ENCODE measurements at regions not wholly inside any gene's neighbourhood (a gene's known extent, or its start where the extent isn't known, plus 50 kb on each side); places are given as distances from the start of the nearest gene placed in this dataset.
A peak's percentile ranks its signal among the peaks of the same experiment; 100 is the strongest.

DNA sequence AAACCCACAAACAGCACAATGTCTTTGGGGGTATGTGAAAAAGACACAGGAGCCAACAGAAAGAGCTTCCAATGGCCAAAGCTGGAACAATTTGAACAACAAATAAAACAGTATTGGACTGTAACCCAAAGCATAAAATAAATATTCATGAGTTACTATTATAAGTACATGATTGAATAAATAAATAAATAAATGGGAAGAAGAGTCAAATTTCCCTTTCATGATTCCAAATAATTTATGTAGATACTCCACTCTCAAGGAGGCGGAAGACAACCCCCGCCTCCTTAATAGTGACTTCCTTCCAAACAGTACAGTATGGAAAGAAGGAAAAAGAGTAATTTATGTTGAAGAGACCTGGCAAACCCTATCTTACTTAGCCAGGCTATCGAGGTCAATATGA is 124.4 kb upstream of the P2RY1 start:
- DNase-seq = no peak

DNA sequence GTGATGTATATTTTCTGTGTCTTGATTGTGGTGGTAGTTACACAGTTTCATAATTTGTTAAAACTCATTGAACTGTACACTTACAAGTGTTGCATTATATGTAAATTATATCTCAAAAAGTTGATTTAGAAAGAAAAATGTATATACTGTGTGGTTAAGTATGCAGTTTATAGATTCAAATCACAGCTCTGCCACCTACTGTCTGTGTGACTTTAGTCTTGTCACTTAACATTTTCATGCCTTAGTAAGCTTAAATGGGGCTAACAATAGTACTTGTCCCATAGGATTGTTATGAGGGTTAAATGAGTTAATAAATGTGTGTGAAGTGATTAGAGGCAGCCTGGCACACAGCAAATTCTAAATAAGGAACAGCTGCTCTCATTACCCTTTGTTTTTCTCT is 120.9 kb upstream of the P2RY1 start:
- DNase-seq = no peak

DNA sequence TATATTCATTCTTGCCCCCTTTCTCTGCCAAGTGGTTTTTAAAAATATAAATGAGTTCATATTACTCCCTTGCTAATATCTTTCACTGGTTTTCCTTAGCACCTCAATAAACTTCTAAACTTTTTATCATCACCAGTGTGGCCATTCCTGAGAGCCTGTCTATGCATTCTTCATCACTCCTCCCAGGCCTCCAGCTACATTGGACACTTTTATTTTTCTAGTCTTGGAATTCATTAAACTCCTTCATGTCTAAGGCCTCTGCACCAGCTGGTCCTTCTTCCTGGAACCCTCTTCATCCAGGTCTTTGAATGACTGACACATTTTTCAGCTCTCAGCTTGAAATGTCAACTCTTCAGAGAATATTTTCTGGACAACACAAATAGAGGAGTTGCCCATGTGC is 120.4 kb upstream of the P2RY1 start:
- no peak for DNase-seq

DNA sequence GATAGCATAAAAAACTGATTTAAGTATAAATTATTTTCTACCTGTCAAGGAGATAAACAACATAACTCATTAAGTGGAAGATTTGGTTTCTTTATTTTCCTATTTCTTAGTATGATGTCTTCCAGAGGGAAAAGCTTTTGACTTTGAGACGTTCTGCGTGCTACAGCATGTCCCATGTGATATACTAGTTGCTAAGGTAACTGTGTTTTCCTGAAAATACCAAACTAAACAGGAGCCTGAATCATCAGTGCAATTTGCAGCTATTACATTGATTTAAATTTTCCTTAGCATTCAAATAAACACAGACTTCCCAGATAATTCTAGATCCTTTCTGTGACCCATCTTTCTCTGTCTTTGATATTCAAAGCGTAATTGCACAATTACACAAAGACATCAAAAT is 117.7 kb upstream of the P2RY1 start:
- DNase-seq = peak in 1 of 56 donors; percentile 2

DNA sequence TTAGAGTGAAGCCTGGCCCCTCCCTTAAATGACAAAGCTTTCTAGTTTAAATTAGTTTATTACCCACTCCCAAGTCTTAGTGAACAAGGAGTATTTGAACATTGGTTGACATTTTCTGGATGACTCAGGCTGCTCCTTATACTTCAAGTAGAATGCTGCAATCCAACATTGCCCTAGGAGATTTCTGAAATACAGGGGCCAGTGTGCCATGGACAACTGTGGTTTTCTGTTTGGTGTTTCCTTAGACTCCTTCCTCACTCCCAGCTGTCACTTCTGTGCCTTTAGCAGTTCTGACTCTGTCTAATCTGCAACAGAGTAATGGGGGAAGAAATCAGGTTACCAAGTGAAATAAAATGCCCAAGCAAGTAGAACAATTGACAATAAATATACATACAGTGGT is 116.1 kb upstream of the P2RY1 start:
- no peak for DNase-seq

DNA sequence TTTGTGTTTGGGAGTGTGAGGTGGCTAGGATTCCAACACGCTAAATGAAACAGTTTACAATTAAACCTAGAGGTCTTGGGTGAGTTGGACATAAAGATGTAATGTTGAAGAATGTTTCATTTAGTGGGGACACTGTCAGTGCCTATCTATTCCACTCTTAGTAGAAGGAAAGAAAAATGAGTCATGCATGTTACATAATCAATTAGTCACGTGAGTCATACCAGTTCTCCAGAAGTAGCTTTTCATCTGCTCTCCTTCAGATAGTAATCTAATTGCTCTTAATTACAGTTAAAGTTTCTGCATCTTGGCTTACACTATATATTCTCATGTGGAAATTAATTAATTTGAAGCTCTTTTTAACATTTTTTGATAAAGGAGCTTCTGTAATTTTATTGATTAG is 115.7 kb upstream of the P2RY1 start:
- DNase-seq = no peak

DNA sequence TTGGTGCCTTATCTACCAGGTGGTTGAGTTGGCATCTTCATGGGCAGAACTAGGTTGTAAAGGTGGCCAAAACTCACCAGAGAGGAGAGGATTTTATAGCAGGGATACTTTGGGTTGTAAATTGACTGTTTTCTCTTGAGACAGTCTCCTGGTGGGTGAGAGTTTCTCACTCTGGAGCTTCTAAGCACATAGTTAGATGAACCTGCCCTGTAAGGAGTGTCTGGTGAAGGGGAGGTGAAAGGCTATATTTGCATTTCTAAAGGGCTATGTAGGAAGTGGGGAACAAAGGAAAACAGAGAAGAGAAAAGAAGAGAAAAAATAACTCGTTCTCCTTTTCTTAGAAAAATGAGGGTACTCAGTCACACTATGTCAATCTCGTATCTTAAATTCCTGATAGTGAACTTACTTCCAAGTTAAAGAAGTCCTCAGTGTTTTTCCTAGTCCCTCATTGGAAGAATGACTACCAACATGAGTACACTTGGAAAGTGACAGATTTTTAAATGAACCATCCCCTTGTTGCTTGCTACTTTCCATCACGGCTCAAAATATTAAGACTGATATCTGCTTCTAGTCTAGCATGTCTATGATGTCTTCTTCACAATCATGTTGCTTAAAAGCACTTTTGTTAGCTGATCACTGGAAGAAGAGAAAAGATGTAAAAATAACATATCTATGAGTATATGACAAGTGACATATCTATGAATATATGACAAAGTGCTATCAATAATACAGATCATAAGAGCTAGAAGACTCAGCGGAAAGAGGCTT is 113.8 kb upstream of the P2RY1 start:
- no peak for DNase-seq

DNA sequence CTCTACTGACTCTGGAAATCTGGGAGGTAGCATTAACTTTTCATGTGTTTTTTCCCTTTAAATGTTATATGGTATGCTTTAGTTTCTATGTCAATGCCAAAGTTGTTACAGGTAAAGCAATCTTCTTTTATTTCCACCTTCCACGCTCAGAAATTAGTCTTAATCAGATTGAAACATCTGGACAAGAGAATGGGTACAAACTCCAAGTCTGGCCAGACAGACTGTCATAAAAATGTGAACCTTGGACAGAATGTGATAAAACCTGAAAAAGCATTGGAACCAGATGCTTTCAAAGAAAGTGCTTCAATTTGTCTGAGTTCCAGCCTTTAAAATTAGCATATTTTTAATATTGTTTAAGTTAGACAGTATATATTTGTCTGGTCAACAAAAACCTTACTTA is 110.7 kb upstream of the P2RY1 start:
- DNase-seq = no peak

DNA sequence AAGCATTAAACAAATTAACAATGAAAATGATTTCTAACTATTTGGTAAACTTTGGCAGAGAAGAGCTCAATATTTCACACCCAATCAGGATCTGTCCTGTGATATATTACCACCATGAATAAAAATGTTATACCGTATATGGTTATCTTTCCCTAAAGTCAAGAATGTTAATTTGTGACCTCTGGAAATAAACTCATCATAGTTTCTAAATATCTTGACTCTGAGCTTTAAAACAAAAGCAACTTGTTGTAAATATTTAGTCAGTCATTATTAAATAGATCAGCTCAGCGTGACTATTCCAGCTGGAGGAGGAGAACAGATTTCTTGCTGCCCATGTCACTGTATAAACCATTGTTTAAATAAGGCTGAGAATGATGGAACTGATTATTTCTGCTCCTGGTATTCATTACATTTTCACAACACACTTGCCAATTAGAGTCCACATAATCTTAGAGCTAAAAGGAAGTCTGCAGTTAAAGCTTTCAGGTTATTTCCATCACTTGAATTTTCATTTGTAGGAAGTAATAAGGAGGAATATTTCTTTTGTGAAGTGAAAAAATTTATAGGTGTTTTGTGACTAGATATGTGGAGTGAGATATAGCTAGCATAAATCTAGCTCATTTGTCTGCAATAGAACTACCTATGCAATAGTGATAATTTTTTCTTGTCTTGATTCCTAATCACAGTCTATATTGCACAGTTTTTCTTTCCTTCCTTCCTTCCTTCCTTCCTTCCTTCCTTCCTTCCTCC is 106.5 kb upstream of the P2RY1 start:
- no peak for DNase-seq

DNA sequence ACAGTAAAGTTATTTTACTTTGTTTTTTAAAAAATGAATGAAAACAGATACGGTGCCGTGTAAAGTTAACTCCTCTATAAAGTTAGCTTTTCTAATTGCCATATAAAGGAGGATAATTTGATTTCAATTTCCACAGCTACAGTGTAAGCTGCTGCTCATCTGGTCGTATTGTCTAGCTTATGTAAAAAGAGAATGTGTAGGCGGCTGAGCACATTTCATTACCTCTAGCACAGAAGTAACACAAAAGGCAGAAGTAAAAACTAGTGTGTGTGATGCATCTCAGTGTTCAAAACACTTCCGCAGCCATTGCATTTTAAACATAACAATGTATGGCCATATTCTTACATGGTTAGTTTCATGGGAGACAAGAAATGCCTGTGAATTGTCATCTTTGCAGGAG is 105.0 kb upstream of the P2RY1 start:
- peak in 2 of 56 donors; percentile 7 to 20 for DNase-seq

DNA sequence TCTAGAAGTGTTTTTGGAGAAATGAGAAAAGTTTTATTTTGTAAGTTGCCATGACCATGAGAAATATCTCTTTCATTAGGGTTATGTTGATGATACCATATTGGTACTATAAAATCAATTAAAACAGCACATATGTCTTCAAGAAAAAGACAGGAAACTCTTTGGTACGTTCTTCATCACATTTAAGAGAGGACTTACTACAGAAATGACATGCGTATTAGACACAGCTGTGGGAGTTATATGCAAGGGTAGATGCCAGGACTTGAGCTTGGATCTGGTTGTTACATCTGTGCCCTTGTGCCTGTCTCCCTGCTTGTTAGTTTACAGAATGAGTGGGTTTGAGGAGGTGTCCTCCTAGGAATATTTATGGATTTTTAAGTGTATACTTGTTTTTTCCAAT is 103.4 kb upstream of the P2RY1 start:
- no peak for DNase-seq

DNA sequence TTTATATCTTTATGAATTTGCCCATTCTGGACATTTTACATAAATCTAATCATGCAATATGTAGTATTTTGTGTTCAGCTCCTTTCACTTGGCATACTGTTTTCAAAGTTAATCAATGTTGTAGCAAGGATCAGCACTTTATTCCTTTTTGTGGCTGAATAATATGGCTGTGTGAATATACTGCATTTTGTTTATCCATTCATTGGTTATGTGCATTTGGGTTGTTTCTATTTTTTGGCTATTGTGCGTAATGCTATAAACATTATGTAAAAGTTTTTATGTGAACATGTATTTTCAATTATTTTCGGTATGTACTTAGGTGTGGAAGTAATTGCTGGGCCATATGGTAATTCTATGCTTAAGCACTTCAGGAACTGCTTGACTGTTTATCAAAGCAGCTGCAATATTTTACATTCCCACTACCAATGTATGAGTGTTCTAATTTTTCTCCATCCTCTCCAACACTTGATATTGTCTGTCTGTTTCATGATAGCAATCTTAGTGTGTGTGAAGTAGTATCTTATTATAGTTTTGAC is 101.3 kb upstream of the P2RY1 start:
- no peak for DNase-seq

DNA sequence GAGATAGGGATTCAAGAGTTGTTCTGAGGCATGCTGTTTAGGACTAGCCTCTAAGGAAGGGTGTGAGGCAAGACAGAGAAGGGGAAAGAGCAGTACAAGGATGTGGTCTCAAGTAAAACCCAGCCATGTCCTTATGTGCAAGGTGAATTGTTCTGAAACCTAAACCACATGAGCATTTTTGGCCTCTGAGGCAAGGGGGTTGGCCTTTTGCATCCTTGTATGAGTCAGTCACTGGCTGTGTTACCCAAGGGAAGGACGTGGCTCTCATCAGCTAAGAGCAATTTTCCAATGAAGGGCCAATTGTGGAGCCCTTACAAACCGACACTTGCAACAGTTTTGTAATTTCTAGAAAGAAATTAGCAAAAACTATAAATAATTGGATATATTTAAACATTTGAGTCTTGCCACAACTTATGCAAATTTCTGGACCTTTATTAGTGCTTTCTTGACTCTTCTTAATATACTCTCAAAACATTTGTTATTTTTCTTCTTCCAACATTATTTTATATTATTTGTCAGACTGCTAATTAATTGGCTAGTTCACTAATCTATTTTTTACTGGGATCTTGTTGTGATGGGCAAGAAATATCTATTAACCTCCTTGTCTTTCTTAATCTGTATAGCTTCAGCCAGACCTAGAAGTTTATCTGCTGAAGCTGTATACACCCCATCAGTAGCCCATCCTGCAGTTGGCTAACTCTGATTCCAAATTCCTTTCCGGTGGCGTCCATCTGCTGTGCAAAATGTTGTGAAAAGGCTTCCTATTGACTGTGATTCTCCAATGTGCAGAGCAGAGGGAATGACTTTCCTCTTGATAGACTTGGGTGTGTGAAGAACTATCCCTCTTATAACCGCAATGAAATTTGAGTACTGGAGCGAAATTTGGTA is 97.7 kb upstream of the P2RY1 start:
- DNase-seq = no peak

DNA sequence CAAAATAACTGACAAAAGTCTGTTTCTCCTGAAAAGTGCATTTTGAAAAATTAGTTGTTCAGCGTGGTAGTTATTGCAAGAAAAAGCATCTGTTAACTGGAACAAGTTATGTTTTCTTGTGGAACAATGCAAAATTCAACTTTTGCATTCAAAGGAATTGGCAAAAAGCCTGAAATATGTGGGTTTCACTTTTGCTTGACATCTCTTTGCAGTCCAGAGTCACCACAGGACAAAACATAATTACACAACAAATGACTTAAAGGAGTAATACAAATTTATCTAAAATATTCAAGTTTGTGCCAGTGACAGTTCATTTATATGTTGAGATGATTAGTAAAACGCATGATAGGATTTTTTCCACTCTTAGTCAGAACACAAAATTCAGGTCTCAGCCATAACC is 96.3 kb upstream of the P2RY1 start:
- DNase-seq = no peak

DNA sequence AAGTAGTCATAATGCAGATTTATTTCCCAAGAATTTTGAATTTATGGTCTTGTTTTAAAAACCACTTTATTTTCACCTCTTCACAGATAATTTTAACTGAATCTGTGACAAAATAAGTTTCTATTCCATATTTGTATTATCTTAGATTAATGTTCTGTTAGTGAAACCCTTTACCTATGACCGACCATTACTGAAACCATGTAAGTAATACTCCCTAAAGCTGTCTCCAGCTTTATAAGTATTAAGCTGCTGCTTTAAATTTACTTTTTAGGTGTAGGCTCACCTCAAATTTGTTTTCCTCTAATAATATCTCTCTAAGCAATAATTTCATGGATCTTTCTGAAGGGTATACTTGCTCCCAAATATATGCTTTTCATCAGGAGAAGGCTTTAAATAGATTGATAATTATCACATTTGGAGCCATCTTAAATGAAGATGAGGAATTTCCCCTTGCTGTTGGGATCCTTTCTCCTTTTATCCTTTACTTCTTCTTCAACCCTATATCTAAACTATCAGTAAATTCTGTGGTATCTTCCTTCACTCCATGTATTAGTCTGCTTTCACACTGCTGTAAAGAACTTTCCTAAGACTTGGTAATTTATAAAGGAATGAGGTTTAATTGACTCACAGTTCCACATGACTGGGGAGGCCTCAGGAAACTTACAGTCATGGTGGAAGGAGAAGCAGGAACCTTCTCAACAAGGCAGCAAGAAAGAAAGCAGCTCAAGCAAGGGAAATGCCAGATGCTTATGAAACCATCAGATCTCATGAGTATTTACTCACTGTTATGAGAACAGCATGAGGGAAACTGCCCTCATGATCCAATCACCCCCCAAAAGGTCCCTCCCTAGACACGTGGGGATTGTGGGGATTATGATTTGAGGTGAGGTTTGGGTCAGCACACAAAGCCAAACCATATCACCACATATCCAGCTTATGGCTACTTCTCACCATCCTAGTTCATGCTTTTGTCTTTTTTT is 92.3 kb upstream of the P2RY1 start:
- no peak for DNase-seq

DNA sequence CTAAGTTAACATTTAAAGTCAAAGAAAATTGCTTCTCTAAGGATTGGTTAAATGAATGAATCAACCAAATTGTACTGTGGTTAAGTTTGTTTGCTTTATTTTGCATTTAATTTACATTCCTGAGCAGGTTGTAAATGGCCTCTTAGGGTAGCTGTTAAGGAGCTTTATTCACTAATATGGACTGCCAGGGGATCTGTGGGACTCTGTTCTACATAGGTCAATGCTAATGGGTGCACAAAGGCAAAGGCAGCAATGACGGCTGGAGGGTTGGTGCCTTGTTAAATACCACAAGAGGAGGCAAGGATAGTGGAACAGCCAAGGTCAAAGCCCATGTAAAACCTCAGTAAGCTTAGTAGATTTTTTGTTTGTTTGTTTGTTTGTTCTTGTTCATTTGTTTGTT is 89.3 kb upstream of the P2RY1 start:
- no peak for DNase-seq

DNA sequence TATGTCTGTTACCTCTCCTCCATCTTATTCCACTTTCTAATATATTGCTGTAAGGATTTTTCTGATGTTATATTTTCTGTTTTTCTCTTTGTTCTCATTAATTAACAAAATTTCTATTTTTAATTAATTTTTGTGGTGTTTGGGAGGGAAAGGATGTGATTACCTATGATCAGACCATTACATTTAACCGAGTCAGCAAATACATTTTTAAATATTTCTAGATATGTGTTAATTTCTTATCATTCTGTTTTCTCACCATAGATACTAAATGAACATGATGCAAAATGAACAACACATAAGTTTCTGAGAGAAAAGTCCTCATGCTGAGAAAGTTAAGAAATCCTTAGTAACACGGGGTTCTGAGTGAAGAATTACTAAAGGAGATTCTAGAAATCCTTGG is 80.6 kb upstream of the P2RY1 start:
- DNase-seq = no peak

DNA sequence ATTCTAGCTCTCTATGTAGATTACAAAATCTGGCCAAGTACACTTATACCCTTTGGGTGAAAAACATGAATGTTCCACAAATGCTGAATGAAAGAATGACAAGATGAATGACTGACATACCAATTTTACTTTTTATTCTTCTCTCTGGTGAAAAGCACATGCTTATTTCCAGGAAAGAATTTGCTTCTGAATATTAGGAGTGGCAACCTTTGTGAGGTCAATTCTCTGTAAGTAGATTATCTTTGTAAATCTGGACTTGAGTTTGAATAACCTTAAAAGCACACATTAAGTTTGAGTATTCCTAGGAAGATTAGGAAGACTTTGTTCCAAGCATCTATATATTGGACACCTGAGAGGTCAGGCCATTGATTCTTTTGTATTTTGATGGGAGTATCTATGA is 78.1 kb upstream of the P2RY1 start:
- no peak for DNase-seq

DNA sequence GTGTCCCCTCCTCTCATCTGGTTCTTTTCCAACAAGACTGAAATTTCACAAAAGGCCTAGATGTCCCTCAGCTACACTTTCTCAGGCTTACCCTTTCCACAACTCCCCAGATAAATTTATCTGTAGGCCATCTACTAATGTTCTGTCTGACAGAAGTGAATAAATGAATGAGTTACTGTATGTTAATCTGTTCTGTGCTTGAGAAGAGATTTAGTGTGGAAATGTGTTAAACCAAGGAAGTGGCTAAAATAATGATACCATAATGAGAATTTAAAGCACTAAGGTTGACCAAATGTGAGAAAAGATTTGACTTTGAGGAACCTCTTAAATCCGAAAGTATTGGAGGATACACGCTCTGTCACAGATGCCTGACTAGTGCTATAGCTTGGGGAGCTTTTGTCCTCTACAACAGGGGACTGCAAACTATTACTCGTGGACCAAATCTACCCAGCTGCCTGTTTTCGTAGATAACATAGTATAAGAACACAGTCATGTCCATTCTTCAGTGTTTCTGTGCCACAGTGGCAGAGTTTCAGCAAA is 74.8 kb upstream of the P2RY1 start:
- DNase-seq = no peak

DNA sequence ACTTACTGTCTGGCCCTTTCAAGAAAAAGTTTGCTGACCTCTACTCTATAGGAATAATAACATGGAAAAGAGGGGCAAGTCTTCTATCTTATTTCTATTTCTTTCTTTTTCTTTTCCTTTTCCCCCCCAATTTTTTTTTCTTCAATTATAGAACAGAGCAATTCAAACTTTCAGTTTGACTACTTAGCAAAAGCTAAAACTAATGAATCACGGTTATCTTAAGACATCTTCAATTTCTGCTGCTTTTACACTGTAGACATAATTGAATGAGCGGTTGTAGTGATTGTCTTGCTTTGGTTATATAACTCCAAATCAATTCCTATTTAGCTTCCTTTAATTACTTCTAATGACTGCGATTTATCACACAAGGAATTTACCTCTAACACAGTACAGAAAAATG is 74.3 kb upstream of the P2RY1 start:
- no peak for DNase-seq

All from nucleus accumbens (tissue), 56 donors.